ENCODE measurements at regions not wholly inside any gene's neighbourhood (a gene's known extent, or its start where the extent isn't known, plus 50 kb on each side); places are given as distances from the start of the nearest gene placed in this dataset.

- TF ChIP-seq PPARA (CRISPR knock-in tag; IDR thresholded peaks at IDR 0.05; ENCODE audit: borderline replicate concordance), result no peak
- TF ChIP-seq ARNTL (CRISPR knock-in tag; IDR thresholded peaks at IDR 0.05; ENCODE audit: borderline replicate concordance, low read depth), result no peak
- no peak for TF ChIP-seq GLIS3 (CRISPR knock-in tag; IDR thresholded peaks at IDR 0.05)
- no peak for TF ChIP-seq CREB5 (CRISPR knock-in tag; IDR thresholded peaks at IDR 0.05; ENCODE audit: low read depth)
- TF ChIP-seq BACH2 (CRISPR knock-in tag; IDR thresholded peaks at IDR 0.05; ENCODE audit: borderline replicate concordance), result no peak
- TF ChIP-seq TCF4 (CRISPR knock-in tag; IDR thresholded peaks at IDR 0.05; ENCODE audit: borderline replicate concordance), result no peak
- TF ChIP-seq, protein P1, sequence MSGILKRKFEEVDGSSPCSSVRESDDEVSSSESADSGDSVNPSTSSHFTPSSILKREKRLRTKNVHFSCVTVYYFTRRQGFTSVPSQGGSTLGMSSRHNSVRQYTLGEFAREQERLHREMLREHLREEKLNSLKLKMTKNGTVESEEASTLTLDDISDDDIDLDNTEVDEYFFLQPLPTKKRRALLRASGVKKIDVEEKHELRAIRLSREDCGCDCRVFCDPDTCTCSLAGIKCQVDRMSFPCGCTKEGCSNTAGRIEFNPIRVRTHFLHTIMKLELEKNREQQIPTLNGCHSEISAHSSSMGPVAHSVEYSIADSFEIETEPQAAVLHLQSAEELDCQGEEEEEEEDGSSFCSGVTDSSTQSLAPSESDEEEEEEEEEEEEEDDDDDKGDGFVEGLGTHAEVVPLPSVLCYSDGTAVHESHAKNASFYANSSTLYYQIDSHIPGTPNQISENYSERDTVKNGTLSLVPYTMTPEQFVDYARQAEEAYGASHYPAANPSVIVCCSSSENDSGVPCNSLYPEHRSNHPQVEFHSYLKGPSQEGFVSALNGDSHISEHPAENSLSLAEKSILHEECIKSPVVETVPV (CRISPR knock-in tag; IDR thresholded peaks at IDR 0.05), result no peak
- no peak for TF ChIP-seq RARB (CRISPR knock-in tag; IDR thresholded peaks at IDR 0.05)
- ATAC-seq, result no peak
Measured at GRCh38 chr6:143589162-143589561, 77.6 kb upstream of the FUCA2 start.

DNA sequence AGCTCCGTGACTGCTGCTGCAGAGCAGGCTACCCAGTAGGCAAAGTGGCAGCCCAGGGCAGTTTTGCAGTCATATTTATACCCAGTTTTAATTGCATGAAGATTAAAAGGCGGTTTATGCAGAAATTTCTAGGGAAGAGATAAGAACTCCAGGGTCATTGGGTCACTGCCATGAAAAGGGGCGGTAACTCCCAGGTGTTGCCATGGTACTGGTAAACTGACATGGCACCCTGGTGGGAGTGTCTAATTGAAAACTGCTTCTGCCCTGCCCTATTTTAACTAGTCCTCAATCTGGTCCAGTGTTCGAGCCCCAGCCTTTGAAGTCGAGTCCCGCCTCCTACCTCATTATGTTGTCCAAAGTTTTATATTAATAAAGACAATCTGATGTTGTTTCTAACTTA is 75.0 kb upstream of the FUCA2 start:
- no peak for ATAC-seq
- TF ChIP-seq CREB5 (CRISPR knock-in tag; IDR thresholded peaks at IDR 0.05; ENCODE audit: low read depth), result no peak
- no peak for TF ChIP-seq TOX (CRISPR knock-in tag; IDR thresholded peaks at IDR 0.05; ENCODE audit: borderline replicate concordance)
- TF ChIP-seq ZNF70 (CRISPR knock-in tag; IDR thresholded peaks at IDR 0.05), result no peak
- no peak for TF ChIP-seq SNAI2 (CRISPR knock-in tag; IDR thresholded peaks at IDR 0.05)
- no peak for TF ChIP-seq BACH2 (CRISPR knock-in tag; IDR thresholded peaks at IDR 0.05; ENCODE audit: borderline replicate concordance)
- no peak for TF ChIP-seq ZFP3 (CRISPR knock-in tag; IDR thresholded peaks at IDR 0.05)
- TF ChIP-seq ARNTL (CRISPR knock-in tag; IDR thresholded peaks at IDR 0.05; ENCODE audit: borderline replicate concordance, low read depth), result no peak
- no peak for TF ChIP-seq ZFP30 (CRISPR knock-in tag; IDR thresholded peaks at IDR 0.05)
- TF ChIP-seq RARB (CRISPR knock-in tag; IDR thresholded peaks at IDR 0.05), result no peak
- no peak for TF ChIP-seq ISL1 (CRISPR knock-in tag; IDR thresholded peaks at IDR 0.05)
- TF ChIP-seq ZNF565 (CRISPR knock-in tag; conservative IDR thresholded peaks at IDR 0.05; ENCODE audit: low read depth), result no peak
- no peak for TF ChIP-seq GLIS3 (CRISPR knock-in tag; IDR thresholded peaks at IDR 0.05)
- no peak for TF ChIP-seq TCF4 (CRISPR knock-in tag; IDR thresholded peaks at IDR 0.05; ENCODE audit: borderline replicate concordance)

GRCh38 chr6:143585716-143586115 is 74.2 kb upstream of the FUCA2 start:
- TF ChIP-seq, protein P2, sequence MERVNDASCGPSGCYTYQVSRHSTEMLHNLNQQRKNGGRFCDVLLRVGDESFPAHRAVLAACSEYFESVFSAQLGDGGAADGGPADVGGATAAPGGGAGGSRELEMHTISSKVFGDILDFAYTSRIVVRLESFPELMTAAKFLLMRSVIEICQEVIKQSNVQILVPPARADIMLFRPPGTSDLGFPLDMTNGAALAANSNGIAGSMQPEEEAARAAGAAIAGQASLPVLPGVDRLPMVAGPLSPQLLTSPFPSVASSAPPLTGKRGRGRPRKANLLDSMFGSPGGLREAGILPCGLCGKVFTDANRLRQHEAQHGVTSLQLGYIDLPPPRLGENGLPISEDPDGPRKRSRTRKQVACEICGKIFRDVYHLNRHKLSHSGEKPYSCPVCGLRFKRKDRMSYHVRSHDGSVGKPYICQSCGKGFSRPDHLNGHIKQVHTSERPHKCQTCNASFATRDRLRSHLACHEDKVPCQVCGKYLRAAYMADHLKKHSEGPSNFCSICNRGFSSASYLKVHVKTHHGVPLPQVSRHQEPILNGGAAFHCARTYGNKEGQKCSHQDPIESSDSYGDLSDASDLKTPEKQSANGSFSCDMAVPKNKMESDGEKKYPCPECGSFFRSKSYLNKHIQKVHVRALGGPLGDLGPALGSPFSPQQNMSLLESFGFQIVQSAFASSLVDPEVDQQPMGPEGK (CRISPR knock-in tag; IDR thresholded peaks at IDR 0.05; ENCODE audit: borderline replicate concordance), result no peak
- no peak for TF ChIP-seq CSDC2 (CRISPR knock-in tag; IDR thresholded peaks at IDR 0.05)
- TF ChIP-seq ZC3H10 (CRISPR knock-in tag; IDR thresholded peaks at IDR 0.05), result no peak
- TF ChIP-seq TCF4 (CRISPR knock-in tag; IDR thresholded peaks at IDR 0.05; ENCODE audit: borderline replicate concordance), result no peak
- TF ChIP-seq ZNF70 (CRISPR knock-in tag; IDR thresholded peaks at IDR 0.05), result no peak
- TF ChIP-seq GLIS3 (CRISPR knock-in tag; IDR thresholded peaks at IDR 0.05), result no peak
- TF ChIP-seq ESRRG (CRISPR knock-in tag; IDR thresholded peaks at IDR 0.05), result no peak
- no peak for TF ChIP-seq ZNF565 (CRISPR knock-in tag; conservative IDR thresholded peaks at IDR 0.05; ENCODE audit: low read depth)
- no peak for TF ChIP-seq OSR1 (CRISPR knock-in tag; IDR thresholded peaks at IDR 0.05)

DNA sequence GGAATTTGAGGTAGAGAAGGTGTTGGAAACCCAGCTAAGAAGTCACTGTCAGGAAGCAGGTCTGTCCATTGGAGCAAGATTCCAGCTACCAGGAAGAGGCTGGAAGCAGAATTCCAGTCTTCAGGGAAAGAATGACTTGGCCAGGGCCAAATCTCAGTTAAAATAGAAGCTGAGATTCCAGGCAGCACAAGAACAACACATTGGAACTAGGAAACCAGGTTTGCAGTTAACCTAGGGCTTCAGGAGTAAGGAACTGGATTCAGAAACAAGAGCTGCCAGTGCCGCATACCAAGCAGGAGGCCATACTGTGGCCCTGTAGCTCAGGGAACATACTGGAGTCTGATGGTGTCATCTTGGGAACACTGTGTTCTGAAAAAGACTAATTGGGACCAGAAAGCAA is 73.7 kb upstream of the FUCA2 start:
- TF ChIP-seq SNAI2 (CRISPR knock-in tag; IDR thresholded peaks at IDR 0.05), result no peak
- TF ChIP-seq ZNF70 (CRISPR knock-in tag; IDR thresholded peaks at IDR 0.05), result no peak
- TF ChIP-seq CREB5 (CRISPR knock-in tag; IDR thresholded peaks at IDR 0.05; ENCODE audit: low read depth), result no peak
- no peak for TF ChIP-seq GLIS3 (CRISPR knock-in tag; IDR thresholded peaks at IDR 0.05)
- no peak for TF ChIP-seq POU6F1 (CRISPR knock-in tag; IDR thresholded peaks at IDR 0.05; ENCODE audit: borderline replicate concordance, low read depth)
- no peak for TF ChIP-seq CSDC2 (CRISPR knock-in tag; IDR thresholded peaks at IDR 0.05)
- TF ChIP-seq PPARA (CRISPR knock-in tag; IDR thresholded peaks at IDR 0.05; ENCODE audit: borderline replicate concordance), result no peak
- no peak for TF ChIP-seq ZC3H10 (CRISPR knock-in tag; IDR thresholded peaks at IDR 0.05)
- TF ChIP-seq TCF4 (CRISPR knock-in tag; IDR thresholded peaks at IDR 0.05; ENCODE audit: borderline replicate concordance), result no peak
- no peak for TF ChIP-seq ISL1 (CRISPR knock-in tag; IDR thresholded peaks at IDR 0.05)
- TF ChIP-seq, protein P1 (CRISPR knock-in tag; IDR thresholded peaks at IDR 0.05), result no peak
- no peak for ATAC-seq

More at GRCh38 chr6:143585716-143586115, 74.2 kb upstream of the FUCA2 start:
- no peak for ATAC-seq
